ENCODE measurements at regions not wholly inside any gene's neighbourhood (a gene's known extent, or its start where the extent isn't known, plus 50 kb on each side); places are given as distances from the start of the nearest gene placed in this dataset.
A peak's percentile ranks its signal among the peaks of the same experiment; 100 is the strongest.

DNA sequence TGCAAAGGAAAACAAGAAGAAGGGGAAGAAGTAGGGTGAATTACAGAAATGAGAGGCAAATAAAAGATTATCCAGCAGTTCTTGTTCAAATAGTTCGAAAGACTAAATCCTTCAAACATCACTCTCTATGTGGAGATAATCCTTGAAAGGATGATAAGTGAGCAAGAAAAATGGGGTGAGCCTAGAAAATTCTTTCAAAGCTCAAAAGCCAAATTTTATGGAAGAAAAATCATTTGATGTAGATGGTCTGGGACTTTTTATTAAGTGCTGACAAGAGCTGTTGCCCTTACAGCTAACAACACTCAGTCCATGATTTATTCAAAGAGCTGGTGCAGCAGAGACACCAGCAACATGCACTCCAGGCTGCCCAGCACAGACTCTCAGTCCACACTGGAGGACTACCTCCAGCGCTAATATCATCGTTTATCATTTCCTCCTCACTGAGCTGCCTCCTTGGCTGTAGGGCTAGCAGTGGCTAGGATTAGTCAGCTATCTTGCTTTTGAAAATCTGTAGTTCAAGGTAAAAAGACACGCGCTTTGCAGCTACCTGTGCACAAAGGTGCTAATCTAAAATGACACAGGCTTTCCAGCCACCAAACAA is 264.8 kb upstream of the KIF2A start:
- H3K9ac ChIP-seq (replicated peaks in 1 of 4; ENCODE audit: extremely low read depth in 1 of 4, low read depth in 3 of 4, low read length in 3 of 4), result no peak overlapping the region
- FAIRE-seq (no peak), DNase-seq (ENCODE audit: low read depth in 1 of 2, low spot score in 2 of 2) (no peak)
- no peak overlapping the region for H3K4me2 ChIP-seq (ENCODE audit: insufficient read depth in 1 of 2, low read depth in 2 of 2, low read length in 2 of 2)
- H2BK15ac ChIP-seq (ENCODE audit: low read length), result no peak overlapping the region
- H3K4ac ChIP-seq (replicated peaks; ENCODE audit: insufficient read length, low read depth, low read length), result peak overlapping the region; percentile 64
- peaks cover 2% of the 10 kb centered on the region; the same call in 1 of the 2 replicates for H3K23me2 ChIP-seq (ENCODE audit: low read depth, low read length)
- H4K8ac ChIP-seq (ENCODE audit: extremely low read depth, insufficient read depth, low read length), result no peak overlapping the region
- no peaks in the 10 kb centered on the region for H3K79me1 ChIP-seq (ENCODE audit: low read depth, low read length)
- no peak overlapping the region for H4K5ac ChIP-seq (ENCODE audit: insufficient read length, low read depth, low read length)
- POLR2A ChIA-PET (ENCODE audit: partially characterized antibody), result no interaction called here
- H3K4me1 ChIP-seq (replicated peaks in 1 of 4; ENCODE audit: control insufficient read depth in 3 of 4, insufficient read depth in 4 of 4, low read length in 3 of 4), result peaks cover 5 to 22% (median 14%) of the 10 kb centered on the region in 4 experiments; a peak in 6 of 7 replicates
- H3K56ac ChIP-seq (replicated peaks; ENCODE audit: insufficient read length, low read depth, low read length), result no peak overlapping the region
- no peaks in the 10 kb centered on the region for H4K20me1 ChIP-seq (replicated peaks in 1 of 2; ENCODE audit: control insufficient read depth in 1 of 2, insufficient read depth in 2 of 2, low read length in 2 of 2)
- H3K79me2 ChIP-seq (ENCODE audit: control insufficient read depth in 1 of 2, insufficient read depth in 2 of 2, low read length in 2 of 2), result no peaks in the 10 kb centered on the region
- H3K27ac ChIP-seq (ENCODE audit: low read depth, low read length), result no peak overlapping the region
- no peak overlapping the region for H2AFZ ChIP-seq (ENCODE audit: low read length)
- no peaks in the 10 kb centered on the region for H3K9me3 ChIP-seq (ENCODE audit: insufficient read depth in 2 of 2, low read depth in 1 of 2, low read length in 1 of 2)
- no peak overlapping the region for H2BK120ac ChIP-seq (replicated peaks; ENCODE audit: low read depth, low read length)
- peaks cover 0 to 2% (median 0%) of the 10 kb centered on the region in 4 experiments; a peak in 1 of 7 replicates for H3K27me3 ChIP-seq (replicated peaks in 1 of 4; ENCODE audit: control insufficient read depth in 3 of 4, extremely low read depth in 1 of 4, insufficient read depth in 3 of 4, low read length in 3 of 4)
- CTCF ChIA-PET (ENCODE audit: partially characterized antibody), result interaction anchor here (0.7 kb wide), 1 partner anchor 32 kb away, joined by 3 read pairs; no protein-coding TSS in a partner anchor
- H3K4me3 ChIP-seq (ENCODE audit: extremely low read depth in 1 of 4, insufficient read depth in 2 of 4, low read depth in 3 of 4, low read length in 4 of 4), result no peak overlapping the region
- no peak overlapping the region for H2AK5ac ChIP-seq (ENCODE audit: low read depth, low read length)
- no peak overlapping the region for H4K91ac ChIP-seq (replicated peaks; ENCODE audit: insufficient read length, low read length)
- H2BK20ac ChIP-seq (ENCODE audit: low read length), result no peak overlapping the region
- no peak overlapping the region for H3K14ac ChIP-seq (ENCODE audit: insufficient read length)
- no peak overlapping the region for H3K23ac ChIP-seq (ENCODE audit: insufficient read length)
- WGBS, 2 experiments (ENCODE audit: extremely low coverage in 1 of 2, insufficient coverage in 1 of 2, insufficient read length in 1 of 2, insufficient replicate concordance in 2 of 2, low coverage in 1 of 2, low lambda C conversion rate in 2 of 2, missing lambda C conversion rate in 1 of 2), result 83% methylated on average over 5 of the region's 5 CpGs; no CpG with 5 or more reads in 1 of the 2 experiments
- H2BK5ac ChIP-seq (ENCODE audit: low read depth, low read length), result no peak overlapping the region
- H3K18ac ChIP-seq (ENCODE audit: extremely low read depth, low read length), result no peak overlapping the region; the same call in 1 of the 2 replicates
- H3K36me3 ChIP-seq (ENCODE audit: control insufficient read depth in 2 of 4, insufficient read depth in 4 of 4, low read length in 3 of 4), result no peaks in the 10 kb centered on the region
- 0 out of 2 replicates have a peak overlapping the region, but pooled peaks have one; percentile 7 for H2BK12ac ChIP-seq (ENCODE audit: low read depth, low read length)
- TF ChIP-seq RAD21 (IDR thresholded peaks at IDR 0.05 in 1 of 2, conservative IDR thresholded peaks at IDR 0.05 in 1 of 2; ENCODE audit: low read depth in 2 of 2, low read length in 2 of 2) (no peak), PHF8 (conservative IDR thresholded peaks at IDR 0.05; ENCODE audit: low read depth, low read length) (no peak), CTBP2 (IDR thresholded peaks at IDR 0.05; ENCODE audit: borderline replicate concordance, insufficient read depth, insufficient read length, low read length) (no peak), SP4 (IDR thresholded peaks at IDR 0.05; ENCODE audit: low read length) (no peak), RFX5 (IDR thresholded peaks at IDR 0.05; ENCODE audit: borderline replicate concordance, low read depth, low read length) (no peak), JUN (IDR thresholded peaks at IDR 0.05; ENCODE audit: low read depth, low read length) (no peak), HDAC6 (IDR thresholded peaks at IDR 0.05; ENCODE audit: low read depth, low read length) (no peak), CREB1 (IDR thresholded peaks at IDR 0.05) (no peak), CEBPB (IDR thresholded peaks at IDR 0.05; ENCODE audit: low read depth, low read length) (no peak), SRF (IDR thresholded peaks at IDR 0.05; ENCODE audit: low read depth, low read length) (no peak), NRF1 (IDR thresholded peaks at IDR 0.05; ENCODE audit: low read depth, low read length) (no peak), CHD1 (IDR thresholded peaks at IDR 0.05; ENCODE audit: low read depth, low read length) (no peak), RNF2 (IDR thresholded peaks at IDR 0.05; ENCODE audit: borderline replicate concordance, low read depth, low read length, missing control alignments, poor library complexity, severe bottlenecking) (no peak), POLR2A (IDR thresholded peaks at IDR 0.05; ENCODE audit: control extremely low read depth in 1 of 2, low read depth in 2 of 2, low read length in 2 of 2) (no peak), SP1 (IDR thresholded peaks at IDR 0.05; ENCODE audit: low read depth, low read length) (no peak)
